Immature natural killer cell (primary cell): ENCODE measurements at regions not wholly inside any gene's neighbourhood (a gene's known extent, or its start where the extent isn't known, plus 50 kb on each side); places are given as distances from the start of the nearest gene placed in this dataset.

ENCODE experiments used
- DNase-seq, 3 donors: peaks; one replicate each; pipeline ENCODE4 v3.0.0; 2022; ENCODE audit warnings: mixed read lengths in 1 of 3
- H3K27ac Mint-ChIP-seq, 6 donors: one replicate each; pipeline ENCODE4 v1.8.0; 2020; ENCODE audit warnings: mixed read lengths in 6 of 6, mild to moderate bottlenecking in 5 of 6, inconsistent platforms in 4 of 6, moderate library complexity in 3 of 6
- H3K27me3 Mint-ChIP-seq, 3 donors: one replicate each; pipeline ENCODE4 v1.8.0; 2020 to 2021; ENCODE audit warnings: low read depth in 3 of 3, mild to moderate bottlenecking in 3 of 3, mixed read lengths in 3 of 3, moderate library complexity in 3 of 3, inconsistent platforms in 1 of 3
- H3K36me3 Mint-ChIP-seq, 3 donors: one replicate each; pipeline ENCODE4 v1.8.0; 2020; ENCODE audit warnings: mixed read lengths in 3 of 3, inconsistent platforms in 2 of 3, mild to moderate bottlenecking in 2 of 3
- H3K4me1 Mint-ChIP-seq, 2 donors: one replicate each; pipeline ENCODE4 v1.8.0; 2020; ENCODE audit warnings: inconsistent platforms in 2 of 2, mild to moderate bottlenecking in 2 of 2, mixed read lengths in 2 of 2, moderate library complexity in 1 of 2
- H3K4me3 Mint-ChIP-seq, 5 donors: one replicate each; pipeline ENCODE4 v1.8.0; 2020; ENCODE audit warnings: mild to moderate bottlenecking in 5 of 5, mixed read lengths in 5 of 5, inconsistent platforms in 3 of 5, moderate library complexity in 3 of 5
- H3K9me3 Mint-ChIP-seq, 6 donors: one replicate each; pipeline ENCODE4 v1.8.0; 2020; ENCODE audit warnings: mild to moderate bottlenecking in 6 of 6, mixed read lengths in 6 of 6, inconsistent platforms in 4 of 6, moderate library complexity in 3 of 6

- H3K27me3 Mint-ChIP-seq: no peaks in the 10 kb centered on the region
- no peak for DNase-seq
- H3K9me3 Mint-ChIP-seq: peaks cover 2 to 8% (median 5%) of the 10 kb centered on the region in 6 donors
- H3K36me3 Mint-ChIP-seq: no peaks in the 10 kb centered on the region
- H3K27ac Mint-ChIP-seq: no peak overlapping the region
- no peak overlapping the region for H3K4me3 Mint-ChIP-seq
- no peaks in the 10 kb centered on the region for H3K4me1 Mint-ChIP-seq
These were observed 505.8 kb downstream of the KCNJ2 start for GRCh38 chr17:70675070-70675590.

- H3K27ac Mint-ChIP-seq: no peak overlapping the region
- H3K4me3 Mint-ChIP-seq: no peak overlapping the region
- DNase-seq: no peak
- no peaks in the 10 kb centered on the region for H3K4me1 Mint-ChIP-seq
- H3K27me3 Mint-ChIP-seq: no peaks in the 10 kb centered on the region
- H3K36me3 Mint-ChIP-seq: no peaks in the 10 kb centered on the region
- H3K9me3 Mint-ChIP-seq: peaks cover 0 to 8% (median 5%) of the 10 kb centered on the region in 6 donors
These were observed 508.7 kb downstream of the KCNJ2 start for GRCh38 chr17:70677783-70678647.

- Mint-ChIP-seq H3K9me3 (peaks cover 0 to 7% (median 4%) of the 10 kb centered on the region in 6 donors), H3K27me3 (no peaks in the 10 kb centered on the region), H3K36me3 (no peaks in the 10 kb centered on the region), H3K4me1 (no peaks in the 10 kb centered on the region), H3K27ac (no peak overlapping the region), H3K4me3 (no peak overlapping the region)
- DNase-seq: no peak
These were observed 509.6 kb downstream of the KCNJ2 start for GRCh38 chr17:70678889-70679288.

- H3K4me1 Mint-ChIP-seq: no peaks in the 10 kb centered on the region
- no peak overlapping the region for H3K27ac Mint-ChIP-seq
- peaks cover 0 to 14% (median 2%) of the 10 kb centered on the region in 6 donors for H3K9me3 Mint-ChIP-seq
- peaks cover 0 to 1% (median 0%) of the 10 kb centered on the region in 3 donors for H3K27me3 Mint-ChIP-seq
- no peak for DNase-seq
- no peak overlapping the region for H3K4me3 Mint-ChIP-seq
- H3K36me3 Mint-ChIP-seq: no peaks in the 10 kb centered on the region
These were observed 514.6 kb downstream of the KCNJ2 start for GRCh38 chr17:70683936-70684335.

GRCh38 chr17:70687421-70687820 lies 518.1 kb downstream of the KCNJ2 start:
- peaks cover 0 to 4% (median 0%) of the 10 kb centered on the region in 3 donors for H3K27me3 Mint-ChIP-seq
- H3K4me3 Mint-ChIP-seq: no peak overlapping the region
- DNase-seq: no peak
- no peak overlapping the region for H3K27ac Mint-ChIP-seq
- H3K9me3 Mint-ChIP-seq: peaks cover 3 to 29% (median 8%) of the 10 kb centered on the region in 6 donors
- H3K36me3 Mint-ChIP-seq: no peaks in the 10 kb centered on the region
- H3K4me1 Mint-ChIP-seq: no peaks in the 10 kb centered on the region

- Mint-ChIP-seq H3K36me3 (no peaks in the 10 kb centered on the region), H3K27ac (no peak overlapping the region), H3K4me3 (no peak overlapping the region), H3K4me1 (no peaks in the 10 kb centered on the region), H3K27me3 (peaks cover 0 to 4% (median 0%) of the 10 kb centered on the region in 3 donors), H3K9me3 (peaks cover under 1 to 34% (median 7%) of the 10 kb centered on the region in 6 donors)
- DNase-seq: no peak
These were observed 521.8 kb downstream of the KCNJ2 start for GRCh38 chr17:70691150-70691549.

- Mint-ChIP-seq H3K36me3 (no peaks in the 10 kb centered on the region), H3K4me3 (no peak overlapping the region), H3K4me1 (no peaks in the 10 kb centered on the region), H3K27ac (no peak overlapping the region), H3K27me3 (no peaks in the 10 kb centered on the region), H3K9me3 (peaks cover 0 to 20% (median under 1%) of the 10 kb centered on the region in 6 donors)
- DNase-seq: no peak
These were observed 530.1 kb downstream of the KCNJ2 start for GRCh38 chr17:70699408-70699807.

GRCh38 chr17:70702683-70703255 lies 533.4 kb downstream of the KCNJ2 start:
- DNase-seq: no peak
- H3K27ac Mint-ChIP-seq: no peak overlapping the region
- H3K27me3 Mint-ChIP-seq: no peaks in the 10 kb centered on the region
- no peak overlapping the region for H3K4me3 Mint-ChIP-seq
- no peaks in the 10 kb centered on the region for H3K4me1 Mint-ChIP-seq
- no peaks in the 10 kb centered on the region for H3K36me3 Mint-ChIP-seq
- peaks cover 0 to 23% (median 4%) of the 10 kb centered on the region in 6 donors for H3K9me3 Mint-ChIP-seq

- Mint-ChIP-seq H3K4me1 (no peaks in the 10 kb centered on the region), H3K27me3 (no peaks in the 10 kb centered on the region), H3K27ac (no peak overlapping the region), H3K36me3 (no peaks in the 10 kb centered on the region), H3K4me3 (no peak overlapping the region), H3K9me3 (peaks cover 0 to 19% (median 5%) of the 10 kb centered on the region in 6 donors)
- no peak for DNase-seq
These were observed 540.3 kb downstream of the KCNJ2 start for GRCh38 chr17:70709596-70709995.

GRCh38 chr17:70713694-70714093 lies 544.4 kb downstream of the KCNJ2 start:
- Mint-ChIP-seq H3K4me1 (no peaks in the 10 kb centered on the region), H3K36me3 (no peaks in the 10 kb centered on the region), H3K9me3 (peaks cover 0 to 24% (median 7%) of the 10 kb centered on the region in 6 donors), H3K27me3 (no peaks in the 10 kb centered on the region), H3K4me3 (no peak overlapping the region), H3K27ac (no peak overlapping the region)
- DNase-seq: no peak

- H3K9me3 Mint-ChIP-seq: peaks cover 0 to 32% (median 10%) of the 10 kb centered on the region in 6 donors
These were observed 547.2 kb downstream of the KCNJ2 start for GRCh38 chr17:70716551-70716950.

GRCh38 chr17:70717042-70717441 lies 547.7 kb downstream of the KCNJ2 start:
- DNase-seq: no peak
- H3K4me3 Mint-ChIP-seq: no peak overlapping the region
- no peaks in the 10 kb centered on the region for H3K27me3 Mint-ChIP-seq
- H3K36me3 Mint-ChIP-seq: no peaks in the 10 kb centered on the region
- no peaks in the 10 kb centered on the region for H3K4me1 Mint-ChIP-seq
- peaks cover 0 to 29% (median 10%) of the 10 kb centered on the region in 6 donors for H3K9me3 Mint-ChIP-seq
- H3K27ac Mint-ChIP-seq: no peak overlapping the region

More at GRCh38 chr17:70716551-70716950, 547.2 kb downstream of the KCNJ2 start:
- H3K27me3 Mint-ChIP-seq: no peaks in the 10 kb centered on the region
- H3K4me3 Mint-ChIP-seq: no peak overlapping the region
- H3K4me1 Mint-ChIP-seq: no peaks in the 10 kb centered on the region
- no peaks in the 10 kb centered on the region for H3K36me3 Mint-ChIP-seq
- no peak for DNase-seq
- no peak overlapping the region for H3K27ac Mint-ChIP-seq

- no peak for DNase-seq
- Mint-ChIP-seq H3K27ac (no peak overlapping the region), H3K4me3 (no peak overlapping the region), H3K4me1 (no peaks in the 10 kb centered on the region), H3K9me3 (peaks cover 4 to 33% (median 9%) of the 10 kb centered on the region in 6 donors), H3K36me3 (no peaks in the 10 kb centered on the region), H3K27me3 (peaks cover 0 to 2% (median 0%) of the 10 kb centered on the region in 3 donors)
These were observed 567.1 kb downstream of the KCNJ2 start for GRCh38 chr17:70736375-70736957.

- DNase-seq: no peak
- peaks cover 0 to 2% (median 0%) of the 10 kb centered on the region in 3 donors for H3K27me3 Mint-ChIP-seq
- no peak overlapping the region for H3K27ac Mint-ChIP-seq
- H3K4me3 Mint-ChIP-seq: no peak overlapping the region
- peaks cover 3 to 19% (median 8%) of the 10 kb centered on the region in 6 donors for H3K9me3 Mint-ChIP-seq
- H3K4me1 Mint-ChIP-seq: no peaks in the 10 kb centered on the region
- H3K36me3 Mint-ChIP-seq: peaks cover 0 to 3% (median 0%) of the 10 kb centered on the region in 3 donors
These were observed 569.7 kb downstream of the KCNJ2 start for GRCh38 chr17:70739065-70739464.
